ENCODE measurements at regions not wholly inside any gene's neighbourhood (a gene's known extent, or its start where the extent isn't known, plus 50 kb on each side); places are given as distances from the start of the nearest gene placed in this dataset.
"Not testable (repeated sequence)": the region's sequence is repeated elsewhere in the genome, so short reads cannot be mapped to it uniquely, and the experiment has no call there.

GRCh38 chr7:65749039-65749438, 123.8 kb upstream of the VKORC1L1 start:
- no peak for DNase-seq

- DNase-seq: no peak
Observed at GRCh38 chr7:65749518-65749917, 123.4 kb upstream of the VKORC1L1 start.

- DNase-seq: peak; percentile 73 to 81 (median 78)
Observed at GRCh38 chr7:65750511-65751344, 122.1 kb upstream of the VKORC1L1 start.

- DNase-seq: not testable (repeated sequence)
Observed at GRCh38 chr7:65754070-65754469, 118.8 kb upstream of the VKORC1L1 start.

- not testable (repeated sequence) for DNase-seq
Observed at GRCh38 chr7:65758991-65759390, 113.9 kb upstream of the VKORC1L1 start.

GRCh38 chr7:65762712-65763111, 110.2 kb upstream of the VKORC1L1 start:
- DNase-seq: not testable (repeated sequence)

GRCh38 chr7:65763114-65763513, 109.8 kb upstream of the VKORC1L1 start:
- DNase-seq: not testable (repeated sequence)

- peak; percentile 84 to 95 (median 90) for DNase-seq
Observed at GRCh38 chr7:65770473-65771225, 102.2 kb upstream of the VKORC1L1 start.

GRCh38 chr7:65771226-65771569, 101.7 kb upstream of the VKORC1L1 start:
- not testable (repeated sequence) for DNase-seq

- DNase-seq: not testable (repeated sequence)
Observed at GRCh38 chr7:65776677-65777076, 96.2 kb upstream of the VKORC1L1 start.

GRCh38 chr7:65789943-65790342, 82.9 kb upstream of the VKORC1L1 start:
- not testable (repeated sequence) for DNase-seq

- DNase-seq: not testable (repeated sequence)
Observed at GRCh38 chr7:65791788-65792187, 81.1 kb upstream of the VKORC1L1 start.

GRCh38 chr7:65792726-65793125, 80.1 kb upstream of the VKORC1L1 start:
- DNase-seq: not testable (repeated sequence)

GRCh38 chr7:65794671-65795391, 78.0 kb upstream of the VKORC1L1 start:
- not testable (repeated sequence) for DNase-seq

GRCh38 chr7:65795392-65795716, 77.5 kb upstream of the VKORC1L1 start:
- not testable (repeated sequence) for DNase-seq

GRCh38 chr7:65796205-65796604, 76.7 kb upstream of the VKORC1L1 start:
- no peak for DNase-seq

GRCh38 chr7:65797086-65797485, 75.8 kb upstream of the VKORC1L1 start:
- not testable (repeated sequence) for DNase-seq

- DNase-seq: not testable (repeated sequence)
Observed at GRCh38 chr7:65797566-65797965, 75.3 kb upstream of the VKORC1L1 start.

- no peak for DNase-seq
Observed at GRCh38 chr7:65798111-65799075, 74.5 kb upstream of the VKORC1L1 start.

GRCh38 chr7:65800191-65800590, 72.7 kb upstream of the VKORC1L1 start:
- DNase-seq: not testable (repeated sequence)

- DNase-seq: no peak
Observed at GRCh38 chr7:65800890-65801341, 72.0 kb upstream of the VKORC1L1 start.

GRCh38 chr7:65804887-65805286, 68.0 kb upstream of the VKORC1L1 start:
- DNase-seq: no peak

Data from stimulated activated naive CD4-positive, alpha-beta T cell (primary cell).